ENCODE measurements at regions not wholly inside any gene's neighbourhood (a gene's known extent, or its start where the extent isn't known, plus 50 kb on each side); places are given as distances from the start of the nearest gene placed in this dataset.

GRCh38 chr16:65956100-65956499 is 410.4 kb upstream of the CDH5 start:
- DNase-seq (ENCODE audit: low spot score), result no peak

GRCh38 chr16:65954446-65954845 is 412.0 kb upstream of the CDH5 start:
- no peak for DNase-seq (ENCODE audit: low spot score)

- no peak for DNase-seq (ENCODE audit: low spot score)
Observed at GRCh38 chr16:65950211-65950610, 416.3 kb upstream of the CDH5 start.

GRCh38 chr16:65948361-65948760 is 418.1 kb upstream of the CDH5 start:
- DNase-seq (ENCODE audit: low spot score), result no peak

DNA sequence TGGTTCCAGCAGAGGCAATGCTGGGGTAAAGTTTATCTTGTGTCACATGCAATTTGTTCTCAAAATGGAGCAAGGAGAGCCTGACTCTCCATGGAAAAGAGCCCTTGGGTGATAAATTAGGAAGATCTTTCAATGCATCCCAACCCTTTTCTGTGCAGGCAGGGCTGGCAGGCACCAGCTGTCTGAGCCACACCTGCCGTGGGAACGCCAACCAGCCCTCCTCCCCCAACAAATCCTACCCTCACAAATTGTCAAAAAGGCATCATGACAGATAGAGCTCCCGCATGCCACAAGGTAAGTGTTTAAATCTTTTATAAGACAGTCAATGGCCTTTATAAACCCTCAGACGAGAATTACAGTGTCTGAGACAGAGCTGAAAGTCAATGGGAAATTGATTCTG is 418.5 kb upstream of the CDH5 start:
- DNase-seq (ENCODE audit: low spot score), result no peak

DNA sequence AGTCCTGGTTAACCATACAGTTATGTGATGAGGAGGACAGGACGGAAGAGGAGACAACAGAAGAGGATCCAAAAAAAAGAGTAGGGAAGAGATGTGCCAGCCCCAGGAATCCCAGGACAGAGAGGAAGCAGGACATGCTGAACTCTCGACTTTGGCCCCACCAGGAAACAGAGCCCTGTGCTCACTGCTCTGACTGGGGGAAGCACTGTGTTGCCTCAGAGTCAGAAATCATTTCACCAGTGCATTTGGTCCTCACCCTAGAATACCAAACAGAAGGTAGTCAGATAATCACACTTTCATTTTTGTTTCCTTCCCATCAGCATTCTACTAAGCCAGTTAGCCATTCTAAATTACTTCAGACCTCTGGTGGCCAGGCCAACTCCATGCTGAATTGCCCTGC is 421.0 kb upstream of the CDH5 start:
- no peak for DNase-seq (ENCODE audit: low spot score)

DNA sequence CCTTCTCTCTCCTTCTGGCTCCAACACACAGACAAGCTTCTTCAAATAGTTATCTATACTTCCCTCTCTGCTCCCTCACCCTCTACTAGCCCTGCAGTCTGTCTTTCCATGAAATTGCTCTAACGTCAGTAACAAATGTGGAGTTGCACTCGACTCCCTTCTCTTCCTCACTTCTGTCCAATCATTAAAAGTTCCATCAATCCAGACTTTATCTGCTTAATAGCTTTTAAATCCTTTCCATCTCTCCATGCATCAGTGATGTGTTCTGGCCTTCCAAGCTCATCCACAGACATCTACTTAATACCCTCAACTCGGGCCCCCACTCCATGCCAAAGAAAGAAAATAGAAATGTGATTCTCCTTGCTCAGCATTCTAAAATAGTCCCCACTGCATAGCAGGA is 422.1 kb upstream of the CDH5 start:
- no peak for DNase-seq (ENCODE audit: low spot score)

GRCh38 chr16:65940711-65941110 is 425.8 kb upstream of the CDH5 start:
- DNase-seq (ENCODE audit: low spot score), result no peak

DNA sequence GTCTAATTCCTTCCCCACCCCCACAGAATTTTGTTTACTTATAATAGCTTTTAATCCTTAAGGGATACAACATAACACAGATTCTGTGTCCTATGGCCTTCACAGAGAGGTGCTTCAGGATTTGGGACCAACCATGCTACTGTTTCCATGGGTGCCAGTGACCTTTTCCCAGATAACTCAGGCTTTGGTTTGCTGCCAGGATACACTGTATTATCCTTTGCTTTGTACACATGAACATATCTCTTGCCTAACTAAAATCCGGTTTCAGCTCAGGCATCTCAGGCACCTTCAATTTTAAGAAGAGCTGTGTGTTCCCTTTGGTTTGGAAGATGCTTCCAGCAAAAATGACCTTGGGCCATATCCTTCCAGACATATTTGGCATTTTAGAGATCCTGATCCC is 428.4 kb upstream of the CDH5 start:
- no peak for DNase-seq (ENCODE audit: low spot score)

DNA sequence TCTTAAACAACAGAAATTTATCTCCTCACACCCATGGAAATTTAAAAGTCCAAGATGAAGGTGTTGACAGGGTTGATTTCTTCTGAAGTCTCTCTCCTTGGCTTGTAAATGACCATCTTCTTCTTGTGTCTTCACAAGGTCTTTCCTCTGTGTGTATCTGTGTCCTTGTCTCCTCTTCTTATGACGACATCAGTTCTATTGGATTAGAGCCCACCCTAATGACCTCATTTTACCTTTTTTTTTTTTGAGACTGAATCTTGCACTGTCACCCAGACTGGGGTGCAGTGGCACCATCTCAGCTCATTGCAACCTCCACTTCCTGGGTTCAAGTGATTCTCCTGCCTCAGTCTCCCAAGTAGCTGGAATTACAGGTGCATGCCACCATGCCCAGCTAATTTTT is 429.0 kb upstream of the CDH5 start:
- DNase-seq (ENCODE audit: low spot score), result no peak

- no peak for DNase-seq (ENCODE audit: low spot score)
Observed at GRCh38 chr16:65936096-65936495, 430.4 kb upstream of the CDH5 start.

DNA sequence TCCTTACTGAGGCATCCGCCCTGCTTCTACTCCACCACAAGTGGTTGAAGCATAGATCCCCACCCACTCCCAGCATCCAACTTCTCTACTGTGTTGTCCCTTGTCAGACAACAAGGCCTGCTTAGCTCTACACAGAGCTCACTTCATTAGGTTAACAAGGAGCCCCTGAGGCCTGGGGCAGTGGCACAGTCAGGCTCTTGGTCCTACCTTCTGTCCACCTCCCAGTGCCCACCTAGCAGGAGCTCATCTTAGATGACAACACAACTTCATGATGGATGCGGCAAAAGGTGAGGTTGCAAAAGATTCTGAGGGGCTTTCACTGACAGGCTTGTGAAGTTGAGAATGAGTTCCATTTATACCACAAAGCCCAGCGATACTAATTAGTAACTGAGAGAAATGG is 432.0 kb upstream of the CDH5 start:
- DNase-seq (ENCODE audit: low spot score), result no peak

GRCh38 chr16:65933703-65934102 is 432.8 kb upstream of the CDH5 start:
- DNase-seq (ENCODE audit: low spot score), result no peak

- DNase-seq (ENCODE audit: low spot score), result no peak
Observed at GRCh38 chr16:65932350-65933072, 434.0 kb upstream of the CDH5 start.

DNA sequence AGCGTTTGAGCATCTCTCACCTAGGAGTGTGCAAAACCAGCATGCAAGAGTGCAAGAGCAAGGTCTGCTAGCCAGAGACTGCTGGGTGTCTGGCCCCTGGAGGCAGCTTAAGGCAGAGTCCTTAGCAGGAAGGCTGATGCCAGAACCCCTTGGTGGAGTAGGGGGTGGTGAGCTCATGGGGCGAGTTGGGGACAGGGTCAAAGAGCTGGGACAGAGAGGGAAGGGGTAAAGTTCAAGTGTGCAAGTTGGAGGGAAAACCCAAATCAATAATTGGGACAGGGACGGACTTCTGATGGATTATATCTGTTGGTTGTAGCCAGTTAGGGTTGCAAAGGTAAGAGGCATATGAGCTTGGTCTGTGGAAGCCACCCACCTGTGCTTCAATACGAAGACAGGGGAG is 443.6 kb upstream of the CDH5 start:
- no peak for DNase-seq (ENCODE audit: low spot score)

DNA sequence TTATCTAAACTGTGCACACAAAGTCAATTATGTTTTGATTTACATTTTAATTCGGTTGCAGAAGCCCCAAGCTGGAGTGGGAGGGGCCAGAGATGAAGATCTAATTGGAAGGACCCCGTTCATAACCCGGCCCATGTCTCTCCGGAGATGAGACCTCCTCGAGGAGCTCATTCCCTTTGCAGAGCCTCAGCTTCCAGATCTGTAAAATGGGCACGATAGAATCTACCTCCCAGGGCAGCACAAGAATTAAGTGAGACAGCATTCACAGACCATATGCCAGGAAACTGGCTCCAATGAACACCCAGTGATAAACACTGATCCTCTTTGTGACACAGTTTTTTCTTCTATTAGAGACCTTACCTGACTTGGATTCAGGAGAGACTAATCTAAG is 446.5 kb upstream of the CDH5 start:
- DNase-seq (ENCODE audit: low spot score), result no peak

DNA sequence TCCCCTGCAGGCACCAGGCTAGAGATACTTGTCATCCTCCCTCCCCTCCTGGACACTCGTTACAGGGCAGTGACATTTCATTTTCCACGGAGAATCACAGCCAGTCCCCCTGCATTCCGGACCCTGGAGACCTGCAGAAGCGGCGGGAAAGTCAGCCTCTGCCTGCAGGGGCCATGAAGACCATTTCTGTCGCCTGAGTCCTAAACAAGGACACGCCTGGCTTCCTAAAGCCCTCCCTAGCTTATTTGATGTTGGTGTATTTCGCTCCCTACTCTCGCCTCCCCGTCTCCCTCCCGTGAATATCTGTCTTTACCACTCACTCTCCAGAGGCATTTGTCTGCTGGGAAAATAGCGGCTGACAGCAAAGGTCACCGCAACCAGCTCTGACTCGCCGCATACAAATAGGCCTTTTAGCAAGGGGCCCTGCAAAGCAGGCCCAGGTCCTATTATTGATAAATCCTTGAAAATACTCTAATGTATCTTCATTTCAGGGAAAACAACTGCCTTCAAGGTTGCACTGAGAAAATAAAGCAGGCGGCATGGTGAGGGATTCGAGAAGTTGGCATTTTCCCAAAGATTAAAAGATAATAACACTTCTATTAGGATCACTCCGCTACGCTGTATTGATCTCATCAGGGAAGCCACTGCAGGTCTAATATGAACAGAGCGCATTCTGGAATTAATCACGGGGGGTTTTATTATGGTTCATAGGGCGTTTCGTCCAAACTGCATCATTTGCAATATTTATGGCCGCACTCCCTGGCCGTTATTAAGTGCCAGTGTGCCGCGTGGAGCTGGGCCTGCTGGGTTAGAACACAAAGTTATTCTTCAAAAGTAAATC is 447.1 kb upstream of the CDH5 start:
- DNase-seq (ENCODE audit: low spot score), result no peak

- no peak for DNase-seq (ENCODE audit: low spot score)
Observed at GRCh38 chr16:65917466-65917865, 449.0 kb upstream of the CDH5 start.

GRCh38 chr16:65916995-65917394 is 449.5 kb upstream of the CDH5 start:
- DNase-seq (ENCODE audit: low spot score), result peak; percentile 5

- DNase-seq (ENCODE audit: low spot score), result no peak
Observed at GRCh38 chr16:65910291-65910690, 456.2 kb upstream of the CDH5 start.

DNA sequence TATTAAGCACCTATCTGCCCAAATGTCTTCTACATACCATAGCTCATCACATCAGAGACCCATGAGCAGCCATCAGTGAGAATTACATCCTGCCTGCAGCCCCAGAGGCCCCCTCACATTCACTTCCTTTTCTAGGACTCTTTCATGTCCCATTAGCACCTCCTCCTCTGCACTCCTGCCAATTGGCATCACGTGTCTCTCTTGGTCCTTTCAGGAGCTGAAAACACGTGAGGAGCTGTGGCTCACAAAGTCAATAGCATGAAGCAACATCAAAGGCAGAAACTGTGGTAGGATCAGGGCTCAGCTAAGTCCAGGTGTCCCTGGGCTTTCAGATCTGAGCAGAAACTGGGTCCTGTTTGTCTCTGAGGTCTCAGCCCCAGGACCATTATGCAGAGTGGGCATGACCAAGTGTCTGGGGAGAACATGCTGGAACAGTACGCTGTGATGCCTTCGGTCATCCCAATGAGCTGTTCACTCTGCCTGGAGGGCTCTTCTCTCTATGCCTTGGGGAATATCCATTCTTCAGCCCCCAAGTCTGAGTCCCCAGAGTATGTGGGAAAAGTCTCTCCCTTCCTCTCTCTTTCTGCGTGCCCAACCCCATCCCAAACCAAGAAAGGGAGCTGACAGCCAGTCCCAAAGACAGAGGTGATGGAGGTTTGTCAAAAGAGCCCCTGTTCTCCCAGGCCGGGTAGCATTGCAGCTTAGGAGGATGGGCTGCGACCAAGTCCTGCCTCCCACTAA is 457.0 kb upstream of the CDH5 start:
- DNase-seq (ENCODE audit: low spot score), result no peak

DNA sequence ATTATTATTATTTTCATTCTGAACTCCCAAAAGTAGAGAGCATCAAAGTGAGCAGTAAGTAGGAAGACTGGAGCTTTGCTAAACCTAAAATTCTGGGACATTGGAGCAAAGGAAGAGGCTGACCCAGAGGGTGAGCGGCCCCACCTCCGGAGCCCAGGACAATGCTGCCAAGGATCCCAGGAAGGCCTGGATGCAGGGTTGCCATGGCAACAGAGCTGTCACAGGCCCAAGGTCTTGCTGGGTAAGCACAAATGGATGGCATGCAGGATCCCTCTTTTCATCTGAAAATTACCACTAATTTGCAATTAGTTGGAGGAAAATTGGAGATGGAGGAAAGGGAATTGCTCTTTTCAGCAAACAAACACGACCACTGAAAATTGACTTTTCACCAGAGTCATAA is 457.9 kb upstream of the CDH5 start:
- DNase-seq (ENCODE audit: low spot score), result no peak

- no peak for DNase-seq (ENCODE audit: low spot score)
Observed at GRCh38 chr16:65905331-65905730, 461.2 kb upstream of the CDH5 start.
